Stimulated activated CD4-positive, alpha-beta T cell treated with anti-CD3 and anti-CD28 coated beads, Interleukin-4, amount 100 ng/mL, for 1 hour (primary cell): ENCODE measurements at regions not wholly inside any gene's neighbourhood (a gene's known extent, or its start where the extent isn't known, plus 50 kb on each side); places are given as distances from the start of the nearest gene placed in this dataset.
"Not testable (repeated sequence)": the region's sequence is repeated elsewhere in the genome, so short reads cannot be mapped to it uniquely, and the experiment has no call there.

Experiments
- DNase-seq: peaks from one replicate; pipeline ENCODE4 v3.0.0-alpha.2; 2020

- DNase-seq: not testable (repeated sequence)
Measured at GRCh38 chr11:67803519-67803918, 129.1 kb upstream of the ALDH3B2 start.

GRCh38 chr11:67803055-67803454 lies 128.6 kb upstream of the ALDH3B2 start:
- DNase-seq: not testable (repeated sequence)

- not testable (repeated sequence) for DNase-seq
Measured at GRCh38 chr11:67802623-67803022, 128.2 kb upstream of the ALDH3B2 start.

GRCh38 chr11:67801397-67801796 lies 127.0 kb upstream of the ALDH3B2 start:
- not testable (repeated sequence) for DNase-seq

- DNase-seq: not testable (repeated sequence)
Measured at GRCh38 chr11:67800591-67800990, 126.2 kb upstream of the ALDH3B2 start.

GRCh38 chr11:67799808-67800207 lies 125.4 kb upstream of the ALDH3B2 start:
- DNase-seq: not testable (repeated sequence)

- DNase-seq: not testable (repeated sequence)
Measured at GRCh38 chr11:67797726-67798521, 123.5 kb upstream of the ALDH3B2 start.

GRCh38 chr11:67795746-67796145 lies 121.3 kb upstream of the ALDH3B2 start:
- no peak for DNase-seq

- DNase-seq: not testable (repeated sequence)
Measured at GRCh38 chr11:67793750-67794149, 119.3 kb upstream of the ALDH3B2 start.

- DNase-seq: peak; percentile 44
Measured at GRCh38 chr11:67792273-67792990, 118.0 kb upstream of the ALDH3B2 start.

- not testable (repeated sequence) for DNase-seq
Measured at GRCh38 chr11:67791598-67792170, 117.3 kb upstream of the ALDH3B2 start.

- DNase-seq: not testable (repeated sequence)
Measured at GRCh38 chr11:67788341-67788695, 113.9 kb upstream of the ALDH3B2 start.

GRCh38 chr11:67787681-67788340 lies 113.4 kb upstream of the ALDH3B2 start:
- DNase-seq: not testable (repeated sequence)

GRCh38 chr11:67781967-67782366 lies 107.5 kb upstream of the ALDH3B2 start:
- not testable (repeated sequence) for DNase-seq

GRCh38 chr11:67781506-67781905 lies 107.1 kb upstream of the ALDH3B2 start:
- not testable (repeated sequence) for DNase-seq

GRCh38 chr11:67780056-67780455 lies 105.6 kb upstream of the ALDH3B2 start:
- DNase-seq: no peak

- DNase-seq: not testable (repeated sequence)
Measured at GRCh38 chr11:67779189-67779875, 104.9 kb upstream of the ALDH3B2 start.

- DNase-seq: no peak
Measured at GRCh38 chr11:67776852-67777520, 102.6 kb upstream of the ALDH3B2 start.

GRCh38 chr11:67774175-67774574 lies 99.8 kb upstream of the ALDH3B2 start:
- not testable (repeated sequence) for DNase-seq

- DNase-seq: not testable (repeated sequence)
Measured at GRCh38 chr11:67768001-67768730, 93.7 kb upstream of the ALDH3B2 start.

- DNase-seq: not testable (repeated sequence)
Measured at GRCh38 chr11:67761211-67761610, 86.8 kb upstream of the ALDH3B2 start.
